ENCODE measurements at regions not wholly inside any gene's neighbourhood (a gene's known extent, or its start where the extent isn't known, plus 50 kb on each side); places are given as distances from the start of the nearest gene placed in this dataset.
"Not testable (repeated sequence)": the region's sequence is repeated elsewhere in the genome, so short reads cannot be mapped to it uniquely, and the experiment has no call there.

DNA sequence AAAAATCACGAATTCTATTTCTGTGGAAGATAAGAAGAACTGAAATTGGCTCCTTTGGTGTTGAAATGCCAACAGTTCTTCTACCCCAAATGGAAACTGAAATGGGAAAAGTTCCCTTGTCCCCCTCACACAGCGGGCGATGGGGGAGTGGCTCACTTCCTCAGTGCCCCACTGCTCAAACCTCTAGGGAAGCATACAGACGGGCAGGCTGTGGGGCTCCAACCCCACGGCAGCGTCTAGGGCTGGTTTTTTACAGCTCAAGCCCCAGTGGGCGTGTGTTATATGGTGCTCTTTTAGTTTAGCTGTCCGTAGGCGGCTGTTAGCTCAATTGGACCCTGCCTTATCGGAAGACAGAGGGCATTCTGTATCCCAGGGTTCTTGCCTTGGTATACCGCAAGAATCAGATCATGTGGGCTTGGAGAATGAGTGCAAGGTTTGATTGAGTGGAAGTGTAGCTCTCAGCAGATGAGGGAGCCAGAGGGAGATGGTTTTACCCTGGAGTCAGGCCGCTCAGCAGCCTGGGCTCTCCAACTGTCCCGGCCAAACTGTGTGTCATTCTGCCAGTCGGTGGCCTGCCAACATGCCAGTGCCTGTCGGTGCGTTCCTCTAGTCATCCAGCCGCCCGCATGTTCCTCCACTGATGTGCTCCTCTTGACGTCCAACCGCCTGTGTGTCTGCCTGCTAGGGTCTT lies 166.3 kb upstream of the ZNF608 start:
- Histone ChIP-seq H3K27ac (ENCODE audit: low read depth, low read length, severe bottlenecking) (no peak overlapping the region), H3K36me3 (ENCODE audit: control insufficient read depth, insufficient read depth, low read length) (no peaks in the 10 kb centered on the region), H3K4me3 (ENCODE audit: extremely low read depth, insufficient read depth, low read length, poor library complexity, severe bottlenecking) (no peak overlapping the region), H3K4me1 (ENCODE audit: control insufficient read depth, insufficient read depth, low read length, poor library complexity, severe bottlenecking) (peaks cover 17% of the 10 kb centered on the region), H3K9me3 (ENCODE audit: control insufficient read depth, low read length) (no peaks in the 10 kb centered on the region)
- WGBS, 2 experiments (ENCODE audit: insufficient coverage in 2 of 2) = 92 to 95% methylated on average over 17 to 18 of the region's 20 CpGs

GRCh38 chr5:124913329-124913653 lies 166.9 kb upstream of the ZNF608 start:
- no peaks in the 10 kb centered on the region for H3K9me3 ChIP-seq (ENCODE audit: control insufficient read depth, low read length)
- no peak overlapping the region for H3K27ac ChIP-seq (ENCODE audit: low read depth, low read length, severe bottlenecking)
- peaks cover 17% of the 10 kb centered on the region for H3K4me1 ChIP-seq (ENCODE audit: control insufficient read depth, insufficient read depth, low read length, poor library complexity, severe bottlenecking)
- WGBS, 2 experiments (ENCODE audit: insufficient coverage in 2 of 2) = 63 to 100% methylated on average over 2 of the region's 2 CpGs
- no peak overlapping the region for H3K4me3 ChIP-seq (ENCODE audit: extremely low read depth, insufficient read depth, low read length, poor library complexity, severe bottlenecking)
- no peaks in the 10 kb centered on the region for H3K36me3 ChIP-seq (ENCODE audit: control insufficient read depth, insufficient read depth, low read length)

GRCh38 chr5:124916313-124916712 lies 169.9 kb upstream of the ZNF608 start:
- no CpG with 5 or more reads among the region's 5 CpGs for WGBS, 2 experiments (ENCODE audit: insufficient coverage in 2 of 2)

GRCh38 chr5:124918618-124919017 lies 172.2 kb upstream of the ZNF608 start:
- no peaks in the 10 kb centered on the region for H3K9me3 ChIP-seq (ENCODE audit: control insufficient read depth, low read length)
- WGBS, 2 experiments (ENCODE audit: insufficient coverage in 2 of 2) = no CpG with 5 or more reads among the region's 2 CpGs
- peaks cover 18% of the 10 kb centered on the region for H3K4me1 ChIP-seq (ENCODE audit: control insufficient read depth, insufficient read depth, low read length, poor library complexity, severe bottlenecking)
- no peak overlapping the region for H3K27ac ChIP-seq (ENCODE audit: low read depth, low read length, severe bottlenecking)
- no peak overlapping the region for H3K4me3 ChIP-seq (ENCODE audit: extremely low read depth, insufficient read depth, low read length, poor library complexity, severe bottlenecking)
- no peaks in the 10 kb centered on the region for H3K36me3 ChIP-seq (ENCODE audit: control insufficient read depth, insufficient read depth, low read length)

More at GRCh38 chr5:124916313-124916712, 169.9 kb upstream of the ZNF608 start:
- H3K4me1 ChIP-seq (ENCODE audit: control insufficient read depth, insufficient read depth, low read length, poor library complexity, severe bottlenecking); H3K36me3 ChIP-seq (ENCODE audit: control insufficient read depth, insufficient read depth, low read length); H3K27ac ChIP-seq (ENCODE audit: low read depth, low read length, severe bottlenecking); H3K9me3 ChIP-seq (ENCODE audit: control insufficient read depth, low read length); H3K4me3 ChIP-seq (ENCODE audit: extremely low read depth, insufficient read depth, low read length, poor library complexity, severe bottlenecking): not testable (repeated sequence)

DNA sequence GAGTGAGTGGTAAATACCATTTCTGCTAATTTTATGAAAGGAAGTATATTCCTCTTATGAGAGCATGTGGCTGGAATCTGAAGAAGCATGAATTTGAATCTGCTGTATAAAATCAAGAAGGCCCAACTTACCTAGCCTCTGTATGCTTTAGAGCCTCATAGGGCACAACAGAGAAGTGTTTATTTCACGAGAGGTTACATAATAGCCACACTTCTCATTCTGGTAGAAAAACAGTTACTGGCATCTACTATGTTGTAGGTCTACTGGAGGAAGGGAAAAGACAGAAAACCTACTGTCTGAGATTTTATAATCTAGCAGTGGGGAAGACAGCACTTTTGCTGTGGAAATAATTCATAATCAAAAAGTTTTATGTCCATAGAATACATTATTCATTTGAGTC lies 172.6 kb upstream of the ZNF608 start:
- no CpG with 5 or more reads among the region's 1 CpG for WGBS, 2 experiments (ENCODE audit: insufficient coverage in 2 of 2)
- H3K9me3 ChIP-seq (ENCODE audit: control insufficient read depth, low read length) = no peaks in the 10 kb centered on the region
- H3K4me1 ChIP-seq (ENCODE audit: control insufficient read depth, insufficient read depth, low read length, poor library complexity, severe bottlenecking) = peaks cover 18% of the 10 kb centered on the region
- H3K36me3 ChIP-seq (ENCODE audit: control insufficient read depth, insufficient read depth, low read length) = no peaks in the 10 kb centered on the region
- no peak overlapping the region for H3K27ac ChIP-seq (ENCODE audit: low read depth, low read length, severe bottlenecking)
- no peak overlapping the region for H3K4me3 ChIP-seq (ENCODE audit: extremely low read depth, insufficient read depth, low read length, poor library complexity, severe bottlenecking)

DNA sequence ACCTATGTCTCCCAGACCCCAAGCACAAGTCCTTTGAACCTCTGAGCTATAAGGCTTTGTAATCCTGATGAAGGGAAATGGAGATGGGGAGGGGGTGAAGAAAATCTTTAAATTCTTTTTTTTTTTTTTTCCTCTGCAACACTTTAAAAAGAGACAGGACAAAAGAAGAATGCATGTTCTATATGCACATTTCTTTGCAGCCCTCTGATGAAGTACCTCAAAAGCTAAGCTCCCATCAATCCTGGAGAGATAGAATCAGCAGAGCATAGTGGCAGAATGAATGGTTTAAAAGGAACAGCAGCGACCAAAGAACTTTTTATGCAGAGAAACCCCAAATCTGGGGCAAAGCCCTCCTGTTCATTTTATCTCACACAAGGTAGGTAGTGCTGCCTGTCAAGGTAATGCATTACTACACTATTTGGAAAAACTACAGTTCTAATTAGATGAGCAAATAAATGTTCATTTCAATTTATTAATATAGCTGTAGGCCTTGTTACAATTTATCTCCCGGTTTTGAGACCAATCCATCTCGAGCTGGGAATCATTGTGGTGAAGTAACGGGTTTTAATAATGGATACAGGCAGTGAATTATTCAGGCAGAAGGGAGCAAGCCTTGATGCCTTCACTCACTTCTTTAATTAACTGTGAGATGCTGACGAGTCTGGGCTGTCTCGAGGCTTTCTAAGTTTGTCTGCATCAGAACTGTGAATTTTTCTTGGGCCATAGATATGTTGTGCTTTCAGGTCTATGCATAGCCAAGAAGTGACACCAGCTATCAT lies 173.5 kb upstream of the ZNF608 start:
- Histone ChIP-seq H3K4me3 (ENCODE audit: extremely low read depth, insufficient read depth, low read length, poor library complexity, severe bottlenecking) (no peak overlapping the region), H3K27ac (ENCODE audit: low read depth, low read length, severe bottlenecking) (no peak overlapping the region), H3K4me1 (ENCODE audit: control insufficient read depth, insufficient read depth, low read length, poor library complexity, severe bottlenecking) (peaks cover 18% of the 10 kb centered on the region), H3K36me3 (ENCODE audit: control insufficient read depth, insufficient read depth, low read length) (no peaks in the 10 kb centered on the region), H3K9me3 (ENCODE audit: control insufficient read depth, low read length) (no peaks in the 10 kb centered on the region)
- WGBS, 2 experiments (ENCODE audit: insufficient coverage in 2 of 2) = 33% methylated on average over 2 of the region's 6 CpGs; no CpG with 5 or more reads in 1 of the 2 experiments

DNA sequence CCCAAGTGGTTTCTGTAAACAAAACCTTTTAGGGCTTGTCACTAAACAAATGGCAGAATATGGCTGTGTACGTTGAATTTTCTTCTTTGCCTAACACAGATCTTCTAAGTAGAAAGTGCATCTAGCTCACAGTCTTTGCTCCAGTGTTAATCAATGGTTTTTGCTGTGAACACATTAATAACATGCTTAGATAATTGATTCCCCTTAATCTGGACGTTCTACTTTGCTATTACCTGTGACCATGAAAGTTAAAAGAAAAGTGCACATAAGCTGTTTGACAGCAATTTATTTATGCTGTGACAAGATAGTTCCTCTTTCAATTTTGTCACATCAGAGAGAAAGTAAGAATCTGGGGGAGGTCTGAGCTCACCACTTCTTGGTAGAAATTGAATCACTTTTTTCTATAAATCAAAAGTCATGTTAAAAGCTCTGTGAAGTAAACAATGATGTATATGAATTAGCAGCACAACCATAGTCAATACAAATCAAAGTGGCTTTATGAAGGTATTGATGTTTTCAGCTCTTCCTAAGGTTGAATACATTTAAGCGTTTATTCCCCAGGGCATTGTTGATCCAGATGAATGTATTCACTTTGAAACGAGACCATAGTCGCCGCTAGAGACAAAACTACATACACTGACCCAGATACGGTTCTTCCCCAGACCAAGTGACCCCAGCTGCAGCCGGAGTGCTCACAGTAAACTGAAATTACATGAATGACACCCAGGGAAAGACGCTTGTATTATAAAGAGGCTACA lies 174.6 kb upstream of the ZNF608 start:
- Histone ChIP-seq H3K4me1 (ENCODE audit: control insufficient read depth, insufficient read depth, low read length, poor library complexity, severe bottlenecking) (peaks cover 18% of the 10 kb centered on the region), H3K9me3 (ENCODE audit: control insufficient read depth, low read length) (no peaks in the 10 kb centered on the region), H3K4me3 (ENCODE audit: extremely low read depth, insufficient read depth, low read length, poor library complexity, severe bottlenecking) (no peak overlapping the region), H3K36me3 (ENCODE audit: control insufficient read depth, insufficient read depth, low read length) (no peaks in the 10 kb centered on the region), H3K27ac (ENCODE audit: low read depth, low read length, severe bottlenecking) (no peak overlapping the region)
- WGBS, 2 experiments (ENCODE audit: insufficient coverage in 2 of 2) = 54 to 88% methylated on average over 3 to 4 of the region's 9 CpGs

- H3K36me3 ChIP-seq (ENCODE audit: control insufficient read depth, insufficient read depth, low read length) = no peaks in the 10 kb centered on the region
- WGBS, 2 experiments (ENCODE audit: insufficient coverage in 2 of 2) = no CpG with 5 or more reads among the region's 4 CpGs
- no peaks in the 10 kb centered on the region for H3K9me3 ChIP-seq (ENCODE audit: control insufficient read depth, low read length)
- H3K4me3 ChIP-seq (ENCODE audit: extremely low read depth, insufficient read depth, low read length, poor library complexity, severe bottlenecking) = no peak overlapping the region
- H3K27ac ChIP-seq (ENCODE audit: low read depth, low read length, severe bottlenecking) = no peak overlapping the region
- peaks cover 18% of the 10 kb centered on the region for H3K4me1 ChIP-seq (ENCODE audit: control insufficient read depth, insufficient read depth, low read length, poor library complexity, severe bottlenecking)
Observed at GRCh38 chr5:124921694-124922093, 175.3 kb upstream of the ZNF608 start.

DNA sequence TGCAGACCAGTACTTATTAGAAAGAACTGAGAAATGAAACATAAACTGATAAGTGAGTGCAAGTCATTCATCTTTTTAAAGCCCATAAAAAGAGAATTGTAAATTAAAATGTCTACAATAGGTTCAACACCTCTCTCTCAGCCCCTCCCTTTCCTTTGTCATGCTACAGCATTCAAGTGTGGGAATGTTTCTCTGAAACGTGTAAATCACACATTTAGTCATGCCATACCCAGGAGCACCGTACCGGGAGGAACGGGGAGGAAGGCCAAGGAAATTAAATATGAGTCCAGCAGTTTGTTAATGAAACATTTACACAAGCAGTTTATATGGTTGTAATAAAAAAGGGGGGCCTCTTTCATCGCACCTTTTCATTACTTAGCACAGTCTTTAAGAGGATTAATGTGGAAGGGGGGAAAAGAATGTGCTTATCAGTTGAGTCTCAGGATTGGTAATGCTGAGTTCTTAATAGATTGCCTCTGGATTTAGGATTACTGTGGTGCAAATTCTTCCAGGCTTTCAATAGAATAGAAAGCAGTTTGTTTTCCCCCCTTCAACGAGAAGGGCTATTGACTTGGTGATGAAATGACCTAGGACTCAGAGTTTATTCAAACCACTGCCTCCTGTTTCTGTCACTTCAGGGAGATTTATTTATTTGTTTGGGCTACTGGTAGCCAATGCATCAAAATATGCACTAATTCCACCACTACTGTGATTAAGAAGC lies 176.0 kb upstream of the ZNF608 start:
- Histone ChIP-seq H3K27ac (ENCODE audit: low read depth, low read length, severe bottlenecking) (peak overlapping the region; percentile 46), H3K4me1 (ENCODE audit: control insufficient read depth, insufficient read depth, low read length, poor library complexity, severe bottlenecking) (peaks cover 18% of the 10 kb centered on the region)

DNA sequence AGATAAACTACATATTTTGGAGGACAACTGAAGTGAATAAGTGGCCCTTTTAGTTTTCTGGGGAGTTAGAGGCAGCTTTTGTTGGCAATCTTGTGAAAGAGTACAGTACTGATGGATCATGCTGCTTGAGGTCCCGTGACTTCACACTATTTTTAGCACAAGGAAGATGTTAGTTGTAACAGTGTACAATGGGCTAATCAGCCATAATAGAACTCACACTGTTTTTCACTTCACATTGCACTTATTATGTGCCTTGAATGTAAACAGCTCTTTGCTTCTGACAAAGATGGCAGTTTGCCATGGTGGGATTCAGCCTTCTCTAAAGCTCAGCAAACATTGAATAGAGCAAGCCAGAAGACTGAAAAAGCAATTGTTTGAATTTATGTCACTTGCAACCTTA lies 176.7 kb upstream of the ZNF608 start:
- H3K4me1 ChIP-seq (ENCODE audit: control insufficient read depth, insufficient read depth, low read length, poor library complexity, severe bottlenecking) = peaks cover 18% of the 10 kb centered on the region
- H3K36me3 ChIP-seq (ENCODE audit: control insufficient read depth, insufficient read depth, low read length) = no peaks in the 10 kb centered on the region
- H3K9me3 ChIP-seq (ENCODE audit: control insufficient read depth, low read length) = no peaks in the 10 kb centered on the region
- peak overlapping the region; percentile 46 for H3K27ac ChIP-seq (ENCODE audit: low read depth, low read length, severe bottlenecking)
- no peak overlapping the region for H3K4me3 ChIP-seq (ENCODE audit: extremely low read depth, insufficient read depth, low read length, poor library complexity, severe bottlenecking)
- no CpG with 5 or more reads among the region's 1 CpG for WGBS, 2 experiments (ENCODE audit: insufficient coverage in 2 of 2)

More for the DNA sequence above, 176.0 kb upstream of the ZNF608 start:
- Histone ChIP-seq H3K9me3 (ENCODE audit: control insufficient read depth, low read length) (no peaks in the 10 kb centered on the region), H3K4me3 (ENCODE audit: extremely low read depth, insufficient read depth, low read length, poor library complexity, severe bottlenecking) (no peak overlapping the region), H3K36me3 (ENCODE audit: control insufficient read depth, insufficient read depth, low read length) (no peaks in the 10 kb centered on the region)
- WGBS, 2 experiments (ENCODE audit: insufficient coverage in 2 of 2) = 40% methylated on average over 1 of the region's 6 CpGs; no CpG with 5 or more reads in 1 of the 2 experiments

Measured in mesodermal cell (in vitro differentiated cells).